ENCODE measurements at regions not wholly inside any gene's neighbourhood (a gene's known extent, or its start where the extent isn't known, plus 50 kb on each side); places are given as distances from the start of the nearest gene placed in this dataset.

DNA sequence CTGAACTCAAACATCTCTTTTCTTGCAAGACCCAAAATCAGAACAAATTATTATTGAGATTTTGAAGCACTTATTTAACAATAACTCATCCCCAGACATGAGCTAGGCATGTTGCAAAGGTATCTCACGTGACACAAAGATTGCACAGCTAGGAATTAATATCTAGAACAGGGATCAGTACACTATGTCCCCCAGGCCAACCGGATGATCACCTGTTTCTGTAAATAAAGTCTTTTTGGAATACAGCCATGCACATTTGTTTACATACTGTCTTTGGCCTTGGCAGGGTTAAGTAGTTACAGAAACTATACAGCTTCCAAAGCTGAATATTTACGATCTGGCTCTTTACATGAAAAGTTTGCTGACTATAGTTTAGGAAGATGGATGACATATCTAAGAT, 287.7 kb downstream of the ACTL7B start:
- no peaks in the 10 kb centered on the region for H3K36me3 ChIP-seq
- 24 to 73% methylated on average over 3 of the region's 3 CpGs for WGBS, 2 donors
- no peak for DNase-seq
- H3K4me1 ChIP-seq, result peaks cover 0 to 6% (median 2%) of the 10 kb centered on the region in 4 donors
- no peaks in the 10 kb centered on the region for H3K9me3 ChIP-seq
- TF ChIP-seq POLR2AphosphoS5 (IDR thresholded peaks at IDR 0.05) (no peak), EP300 (IDR thresholded peaks at IDR 0.05) (no peak), CTCF (IDR thresholded peaks at IDR 0.05) (no peak), POLR2A (IDR thresholded peaks at IDR 0.05) (no peak)
- no peaks in the 10 kb centered on the region for H3K27me3 ChIP-seq
- no peak overlapping the region for H3K4me3 ChIP-seq
- no peak overlapping the region for H3K27ac ChIP-seq
- intact Hi-C loops (cut with DNase I), result loop anchor here (5.0 kb wide), 2 partner anchors 931 to 1101 kb away; no protein-coding TSS in a partner anchor

- 80 to 88% methylated on average over 1 of the region's 1 CpG for WGBS, 2 donors
Observed at GRCh38 chr9:108567571-108567970, 288.2 kb downstream of the ACTL7B start.

DNA sequence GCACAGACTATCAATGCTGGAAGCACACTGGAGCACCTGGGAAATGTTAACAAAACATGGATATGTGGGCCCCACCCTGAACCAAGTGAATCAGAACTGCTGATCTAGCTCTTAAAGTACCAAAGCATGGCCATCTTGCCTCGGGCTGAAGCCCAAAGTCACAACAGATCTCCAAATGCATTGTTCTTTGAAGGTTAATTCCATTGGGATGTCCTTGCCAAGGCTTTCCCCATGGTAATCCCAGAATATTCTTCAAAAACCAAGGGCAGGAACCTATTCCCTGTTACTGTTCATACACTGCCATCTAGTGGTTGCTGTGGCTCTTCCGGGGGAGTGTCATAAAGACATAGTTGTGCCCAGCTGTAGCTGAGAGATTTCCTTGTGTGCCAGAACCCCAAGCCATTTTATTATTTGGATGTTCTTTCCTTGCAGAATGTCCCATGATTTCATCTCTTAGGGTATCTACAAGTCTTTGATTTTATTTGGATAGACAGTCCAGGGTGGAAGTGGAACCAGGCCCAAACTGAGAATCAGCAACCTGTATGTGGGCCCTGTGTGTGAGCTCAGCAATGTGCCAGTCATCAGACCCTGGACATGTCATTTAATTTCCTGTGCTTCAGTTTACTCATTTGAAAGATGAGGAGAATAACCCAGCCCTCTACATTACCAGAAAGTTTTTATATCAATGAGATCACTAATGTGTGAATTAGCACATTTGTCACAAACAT, 290.0 kb downstream of the ACTL7B start:
- 5 to 15% methylated on average over 2 of the region's 2 CpGs for WGBS, 2 donors
- Histone ChIP-seq H3K36me3 (no peaks in the 10 kb centered on the region), H3K27me3 (no peaks in the 10 kb centered on the region), H3K4me3 (no peak overlapping the region), H3K9me3 (no peaks in the 10 kb centered on the region), H3K27ac (no peak overlapping the region), H3K4me1 (peaks cover 0 to 6% (median 2%) of the 10 kb centered on the region in 4 donors)
- peak; percentile 72 for DNase-seq
- intact Hi-C loops (cut with DNase I), result loop anchor here (2.0 to 5.0 kb wide), 3 partner anchors 929 to 1099 kb away; no protein-coding TSS in a partner anchor
- peak; percentile 63 to 83 (median 78) for TF ChIP-seq CTCF (IDR thresholded peaks at IDR 0.05)
- no peak for TF ChIP-seq POLR2A (IDR thresholded peaks at IDR 0.05)
- peak in 1 of 4 donors; percentile 15 for TF ChIP-seq POLR2AphosphoS5 (IDR thresholded peaks at IDR 0.05)

More at GRCh38 chr9:108567571-108567970, 288.2 kb downstream of the ACTL7B start:
- H3K9me3 ChIP-seq, result no peaks in the 10 kb centered on the region
- TF ChIP-seq CTCF (IDR thresholded peaks at IDR 0.05), result no peak
- TF ChIP-seq POLR2AphosphoS5 (IDR thresholded peaks at IDR 0.05), result no peak
- no peak for TF ChIP-seq EP300 (IDR thresholded peaks at IDR 0.05)
- no peak for TF ChIP-seq POLR2A (IDR thresholded peaks at IDR 0.05)
- no peaks in the 10 kb centered on the region for H3K36me3 ChIP-seq
- intact Hi-C loops (cut with DNase I), result loop anchor here (5.0 kb wide), 2 partner anchors 930 to 1100 kb away; no protein-coding TSS in a partner anchor
- no peak overlapping the region for H3K4me3 ChIP-seq
- no peak overlapping the region for H3K27ac ChIP-seq
- H3K27me3 ChIP-seq, result no peaks in the 10 kb centered on the region
- DNase-seq, result no peak
- peaks cover 0 to 6% (median 2%) of the 10 kb centered on the region in 4 donors for H3K4me1 ChIP-seq

- no peak for DNase-seq
- H3K9me3 ChIP-seq, result no peaks in the 10 kb centered on the region
- WGBS, 2 donors, result 95 to 97% methylated on average over 3 of the region's 3 CpGs
- H3K4me1 ChIP-seq, result peaks cover 0 to 6% (median 2%) of the 10 kb centered on the region in 4 donors
- TF ChIP-seq CTCF (IDR thresholded peaks at IDR 0.05) (no peak), EP300 (IDR thresholded peaks at IDR 0.05) (no peak), POLR2A (IDR thresholded peaks at IDR 0.05) (no peak), POLR2AphosphoS5 (IDR thresholded peaks at IDR 0.05) (no peak)
- H3K36me3 ChIP-seq, result no peaks in the 10 kb centered on the region
- H3K27me3 ChIP-seq, result no peaks in the 10 kb centered on the region
- intact Hi-C loops (cut with DNase I), result no loop called here
- H3K27ac ChIP-seq, result no peak overlapping the region
- H3K4me3 ChIP-seq, result no peak overlapping the region
Observed at GRCh38 chr9:108562176-108562575, 293.6 kb downstream of the ACTL7B start.
